Umbilical cord (tissue), 1 donor: ENCODE measurements at regions not wholly inside any gene's neighbourhood (a gene's known extent, or its start where the extent isn't known, plus 50 kb on each side); places are given as distances from the start of the nearest gene placed in this dataset.

Source experiments
- DNase-seq: peaks from one replicate; pipeline ENCODE4 v3.0.0-alpha.2; 2015; ENCODE audit warnings: low spot score

GRCh38 chr5:6914347-6914746 is 201.1 kb downstream of the TENT4A start:
- no peak for DNase-seq

- DNase-seq, result no peak
Observed at GRCh38 chr5:6915574-6915973, 202.3 kb downstream of the TENT4A start.

- DNase-seq, result no peak
Observed at GRCh38 chr5:6918255-6918654, 205.0 kb downstream of the TENT4A start.

- DNase-seq, result no peak
Observed at GRCh38 chr5:6920628-6921256, 207.5 kb downstream of the TENT4A start.

- no peak for DNase-seq
Observed at GRCh38 chr5:6926491-6927038, 213.3 kb downstream of the TENT4A start.

GRCh38 chr5:6936031-6936430 is 222.8 kb downstream of the TENT4A start:
- DNase-seq, result peak; percentile 81

- no peak for DNase-seq
Observed at GRCh38 chr5:6937677-6938076, 224.4 kb downstream of the TENT4A start.

GRCh38 chr5:6941631-6942030 is 228.4 kb downstream of the TENT4A start:
- DNase-seq, result no peak

GRCh38 chr5:6943197-6944112 is 230.2 kb downstream of the TENT4A start:
- no peak for DNase-seq

GRCh38 chr5:6948562-6948961 is 235.3 kb downstream of the TENT4A start:
- DNase-seq, result no peak

- no peak for DNase-seq
Observed at GRCh38 chr5:6949230-6949629, 236.0 kb downstream of the TENT4A start.

GRCh38 chr5:6950250-6950649 is 237.0 kb downstream of the TENT4A start:
- DNase-seq, result no peak

GRCh38 chr5:6950860-6951259 is 237.6 kb downstream of the TENT4A start:
- DNase-seq, result no peak

GRCh38 chr5:6961123-6961522 is 247.9 kb downstream of the TENT4A start:
- DNase-seq, result no peak

- no peak for DNase-seq
Observed at GRCh38 chr5:6961837-6962635, 248.8 kb downstream of the TENT4A start.

GRCh38 chr5:6976971-6977370 is 263.7 kb downstream of the TENT4A start:
- no peak for DNase-seq

GRCh38 chr5:6979061-6979460 is 265.8 kb downstream of the TENT4A start:
- DNase-seq, result no peak

- no peak for DNase-seq
Observed at GRCh38 chr5:6989230-6989629, 276.0 kb downstream of the TENT4A start.

- no peak for DNase-seq
Observed at GRCh38 chr5:6994097-6994496, 280.9 kb downstream of the TENT4A start.

- no peak for DNase-seq
Observed at GRCh38 chr5:6995115-6995514, 281.9 kb downstream of the TENT4A start.

GRCh38 chr5:7000310-7000709 is 287.1 kb downstream of the TENT4A start:
- no peak for DNase-seq

GRCh38 chr5:7010591-7010990 is 297.4 kb downstream of the TENT4A start:
- DNase-seq, result no peak
